PFSK-1 (cell line): ENCODE measurements at regions not wholly inside any gene's neighbourhood (a gene's known extent, or its start where the extent isn't known, plus 50 kb on each side); places are given as distances from the start of the nearest gene placed in this dataset.

ENCODE experiments used
- FOXP2 ChIP-seq: optimal IDR thresholded peaks from 2 replicates; pipeline ENCODE3; 2011; ENCODE audit warnings: borderline replicate concordance, control low read depth, inconsistent platforms; ENCODE audit not compliant: insufficient read depth; ENCODE audit errors: extremely low read length, extremely low read depth
- POLR2AphosphoS5 ChIP-seq: IDR thresholded peaks from 2 replicates; pipeline ENCODE4 v1.6.1; 2012; ENCODE audit warnings: low read depth, mild to moderate bottlenecking, control low read depth, low read length, moderate library complexity
- REST ChIP-seq, 2 experiments: IDR thresholded peaks; 2 replicates each; pipeline versions ENCODE4 v1.6.1 to v1.8.0; 2011 to 2012; ENCODE audit warnings: low read depth in 2 of 2, low read length in 2 of 2, control low read depth in 1 of 2, inconsistent platforms in 1 of 2, mild to moderate bottlenecking in 1 of 2, moderate library complexity in 1 of 2; ENCODE audit not compliant: insufficient read depth in 1 of 2
- SIN3A ChIP-seq: IDR thresholded peaks from 2 replicates; pipeline ENCODE4 v1.6.1; 2012; ENCODE audit warnings: mild to moderate bottlenecking, low read length, moderate library complexity, borderline replicate concordance; ENCODE audit not compliant: insufficient read depth
- TAF1 ChIP-seq: IDR thresholded peaks from 2 replicates; pipeline ENCODE4 v1.6.1; 2012; ENCODE audit warnings: low read length, control low read depth, borderline replicate concordance; ENCODE audit not compliant: insufficient read depth

- TF ChIP-seq FOXP2 (no peak), SIN3A (no peak), REST (IDR thresholded peaks at IDR 0.05; ENCODE audit: insufficient read depth in 1 of 2, low read depth in 2 of 2, low read length in 2 of 2) (no peak), TAF1 (no peak), POLR2AphosphoS5 (no peak)
Measured at GRCh38 chr18:1732143-1732542, 827.5 kb downstream of the ADCYAP1 start.

- TF ChIP-seq SIN3A, result no peak
- no peak for TF ChIP-seq FOXP2
- TF ChIP-seq TAF1, result no peak
- TF ChIP-seq REST (IDR thresholded peaks at IDR 0.05; ENCODE audit: insufficient read depth in 1 of 2, low read depth in 2 of 2, low read length in 2 of 2), result no peak
- TF ChIP-seq POLR2AphosphoS5, result no peak
Measured at GRCh38 chr18:1746131-1746530, 825.2 kb downstream of the METTL4 start.

GRCh38 chr18:1751249-1751648 is 820.1 kb downstream of the METTL4 start:
- TF ChIP-seq SIN3A, result no peak
- no peak for TF ChIP-seq FOXP2
- TF ChIP-seq TAF1, result no peak
- TF ChIP-seq POLR2AphosphoS5, result no peak
- no peak for TF ChIP-seq REST (IDR thresholded peaks at IDR 0.05; ENCODE audit: insufficient read depth in 1 of 2, low read depth in 2 of 2, low read length in 2 of 2)

GRCh38 chr18:1760901-1761300 is 810.4 kb downstream of the METTL4 start:
- TF ChIP-seq FOXP2 (no peak), TAF1 (no peak), REST (IDR thresholded peaks at IDR 0.05; ENCODE audit: insufficient read depth in 1 of 2, low read depth in 2 of 2, low read length in 2 of 2) (no peak), POLR2AphosphoS5 (no peak), SIN3A (no peak)

GRCh38 chr18:1774261-1774660 is 797.0 kb downstream of the METTL4 start:
- no peak for TF ChIP-seq POLR2AphosphoS5
- no peak for TF ChIP-seq REST (IDR thresholded peaks at IDR 0.05; ENCODE audit: insufficient read depth in 1 of 2, low read depth in 2 of 2, low read length in 2 of 2)
- no peak for TF ChIP-seq TAF1
- no peak for TF ChIP-seq FOXP2
- no peak for TF ChIP-seq SIN3A
